HG03159 (cell line): ENCODE measurements at regions not wholly inside any gene's neighbourhood (a gene's known extent, or its start where the extent isn't known, plus 50 kb on each side); places are given as distances from the start of the nearest gene placed in this dataset.

Experiments used
- ATAC-seq: cut with Tn5 transposase; IDR thresholded peaks from one replicate; pipeline ENCODE4 v1.9.1; 2021; ENCODE audit warnings: mild to moderate bottlenecking, moderate library complexity; ENCODE audit not compliant: unreplicated experiment

GRCh38 chr18:61729322-61729721 is 163.5 kb downstream of the RNF152 start:
- no peak for ATAC-seq

GRCh38 chr18:61727241-61728193 is 165.3 kb downstream of the RNF152 start:
- ATAC-seq: no peak

GRCh38 chr18:61724532-61724931 is 168.3 kb downstream of the RNF152 start:
- no peak for ATAC-seq

- ATAC-seq: no peak
Measured at GRCh38 chr18:61722247-61722646, 170.6 kb downstream of the RNF152 start.

- no peak for ATAC-seq
Measured at GRCh38 chr18:61720496-61720895, 172.3 kb downstream of the RNF152 start.

GRCh38 chr18:61719671-61720070 is 173.1 kb downstream of the RNF152 start:
- no peak for ATAC-seq

- ATAC-seq: no peak
Measured at GRCh38 chr18:61718944-61719343, 173.9 kb downstream of the RNF152 start.

GRCh38 chr18:61714421-61714820 is 178.4 kb downstream of the RNF152 start:
- no peak for ATAC-seq

- no peak for ATAC-seq
Measured at GRCh38 chr18:61713502-61713901, 179.3 kb downstream of the RNF152 start.

- no peak for ATAC-seq
Measured at GRCh38 chr18:61710082-61710620, 182.7 kb downstream of the RNF152 start.

GRCh38 chr18:61706276-61706915 is 186.4 kb downstream of the RNF152 start:
- no peak for ATAC-seq

GRCh38 chr18:61703508-61703907 is 189.3 kb downstream of the RNF152 start:
- ATAC-seq: no peak

GRCh38 chr18:61702007-61702406 is 190.8 kb downstream of the RNF152 start:
- no peak for ATAC-seq

- no peak for ATAC-seq
Measured at GRCh38 chr18:61699397-61700110, 193.3 kb downstream of the RNF152 start.

- no peak for ATAC-seq
Measured at GRCh38 chr18:61697306-61697909, 195.4 kb downstream of the RNF152 start.

- no peak for ATAC-seq
Measured at GRCh38 chr18:61694236-61694635, 198.6 kb downstream of the RNF152 start.

GRCh38 chr18:61690418-61691138 is 202.2 kb downstream of the RNF152 start:
- no peak for ATAC-seq

GRCh38 chr18:61687317-61687716 is 205.5 kb downstream of the RNF152 start:
- ATAC-seq: no peak

GRCh38 chr18:61683856-61684255 is 209.0 kb downstream of the RNF152 start:
- no peak for ATAC-seq

- ATAC-seq: no peak
Measured at GRCh38 chr18:61681065-61681464, 211.7 kb downstream of the RNF152 start.
